Ectodermal cell (in vitro differentiated cells): ENCODE measurements at regions not wholly inside any gene's neighbourhood (a gene's known extent, or its start where the extent isn't known, plus 50 kb on each side); places are given as distances from the start of the nearest gene placed in this dataset.

Experiments
- H3K27ac ChIP-seq: 2 replicates; pipeline ENCODE4 v1.7.0; 2013; ENCODE audit warnings: mild to moderate bottlenecking, low read depth, low read length; ENCODE audit not compliant: insufficient read depth, poor library complexity, severe bottlenecking
- H3K27me3 ChIP-seq: 2 replicates; pipeline ENCODE4 v1.7.0; 2013; ENCODE audit warnings: mild to moderate bottlenecking, low read length; ENCODE audit not compliant: insufficient read depth, control insufficient read depth, poor library complexity, severe bottlenecking
- H3K36me3 ChIP-seq: one replicate; pipeline ENCODE4 v1.7.0; 2013; ENCODE audit warnings: low read length; ENCODE audit not compliant: control insufficient read depth, insufficient read depth
- H3K4me1 ChIP-seq: one replicate; pipeline ENCODE4 v1.7.0; 2013; ENCODE audit warnings: low read length; ENCODE audit not compliant: control insufficient read depth, insufficient read depth
- H3K4me3 ChIP-seq: 2 replicates; pipeline ENCODE4 v1.7.0; 2013; ENCODE audit warnings: low read depth, low read length, control low read depth; ENCODE audit not compliant: insufficient read depth
- H3K9me3 ChIP-seq: 2 replicates; pipeline ENCODE4 v1.7.0; 2013; ENCODE audit warnings: mild to moderate bottlenecking, low read length, moderate library complexity; ENCODE audit not compliant: control insufficient read depth
- WGBS, 2 experiments: methylation state at CpG; one replicate each; pipeline ENCODE4 v1.1.7; 2013; ENCODE audit warnings: missing lambda C conversion rate in 2 of 2; 5-methylcytosine and 5-hydroxymethylcytosine counted together

DNA sequence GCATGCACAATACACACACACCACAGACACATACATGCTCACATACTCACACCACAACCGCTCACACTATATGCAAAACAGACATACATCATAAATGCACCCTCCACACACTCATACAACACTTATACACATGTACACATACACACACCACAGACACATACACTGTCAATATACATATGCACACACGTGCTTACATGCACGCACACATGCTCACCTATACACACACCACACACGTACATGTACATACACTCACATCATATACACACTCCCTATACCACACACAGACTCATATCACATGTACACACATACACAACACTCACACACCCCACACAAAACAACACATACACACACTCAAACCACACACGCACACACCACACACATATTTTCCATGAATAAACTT, 885.3 kb downstream of the TBC1D22A start:
- Histone ChIP-seq H3K4me3 (no peak overlapping the region), H3K27ac (no peak overlapping the region), H3K4me1 (no peaks in the 10 kb centered on the region), H3K27me3 (no peaks in the 10 kb centered on the region), H3K36me3 (no peaks in the 10 kb centered on the region), H3K9me3 (no peaks in the 10 kb centered on the region)
- WGBS, 2 experiments: 89 to 92% methylated on average over 5 of the region's 5 CpGs

DNA sequence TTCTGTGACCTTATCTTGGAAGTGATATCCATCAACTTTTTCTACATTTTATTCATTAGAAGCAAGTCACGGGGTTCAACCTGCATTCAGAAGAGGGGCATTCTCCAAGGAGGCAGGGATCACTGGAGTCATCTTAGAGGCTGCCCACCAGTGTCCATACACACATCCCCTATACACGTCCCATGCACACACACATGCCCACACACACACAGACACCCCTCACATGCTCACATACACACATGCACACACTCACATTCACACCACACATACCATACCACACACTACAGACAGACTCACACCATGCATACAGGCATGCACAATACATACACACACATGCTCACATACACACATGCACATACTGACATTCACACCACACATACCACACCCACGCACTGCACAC, 884.7 kb downstream of the TBC1D22A start:
- no peaks in the 10 kb centered on the region for H3K4me1 ChIP-seq
- no peak overlapping the region for H3K4me3 ChIP-seq
- H3K9me3 ChIP-seq: no peaks in the 10 kb centered on the region
- H3K36me3 ChIP-seq: no peaks in the 10 kb centered on the region
- H3K27me3 ChIP-seq: no peaks in the 10 kb centered on the region
- WGBS, 2 experiments: 81 to 87% methylated on average over 3 of the region's 3 CpGs
- no peak overlapping the region for H3K27ac ChIP-seq

DNA sequence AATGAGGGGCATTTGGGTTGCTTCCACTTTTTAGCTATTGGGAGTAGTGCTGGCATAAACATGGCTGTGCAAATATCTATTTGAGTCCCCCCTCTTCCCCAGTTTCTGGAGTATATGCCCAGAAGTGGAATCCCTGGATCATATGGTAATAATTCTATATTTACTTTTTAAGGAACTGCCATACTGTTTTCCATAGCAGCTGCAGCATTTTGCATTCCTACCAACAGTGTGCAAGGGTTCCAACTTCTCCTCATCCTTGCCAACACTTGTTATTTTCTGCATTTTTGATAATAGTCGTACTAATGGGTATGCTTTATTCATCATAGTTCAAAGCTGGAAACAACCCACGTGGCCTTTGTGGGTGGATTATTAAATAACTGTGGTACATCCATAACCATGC, 883.5 kb downstream of the TBC1D22A start:
- 88% methylated on average over 2 of the region's 2 CpGs; no CpG with 5 or more reads in 1 of the 2 experiments for WGBS, 2 experiments
- no peak overlapping the region for H3K4me3 ChIP-seq
- H3K36me3 ChIP-seq: no peaks in the 10 kb centered on the region
- no peaks in the 10 kb centered on the region for H3K9me3 ChIP-seq
- H3K4me1 ChIP-seq: no peaks in the 10 kb centered on the region
- no peak overlapping the region for H3K27ac ChIP-seq
- H3K27me3 ChIP-seq: no peaks in the 10 kb centered on the region

DNA sequence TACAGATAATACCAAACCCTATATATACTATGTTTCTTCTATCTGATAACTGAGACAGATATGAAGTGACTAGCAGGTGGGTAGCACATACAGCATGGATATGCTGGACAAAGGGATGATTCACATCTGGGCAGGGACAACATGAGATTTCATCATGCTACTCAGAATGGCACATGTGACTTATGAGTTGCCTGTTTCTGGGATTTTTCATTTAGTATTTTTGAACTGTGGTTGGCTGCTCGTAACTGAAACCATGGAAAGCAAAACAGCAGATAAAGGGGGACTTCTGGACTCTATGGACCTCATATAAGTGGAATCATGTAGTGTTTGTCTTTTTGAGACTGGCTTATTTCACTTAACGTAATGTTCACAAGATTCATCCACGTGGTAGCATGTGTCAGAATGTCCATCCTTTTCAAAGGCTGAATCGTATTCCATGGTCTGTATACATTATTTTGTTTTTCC, 883.0 kb downstream of the TBC1D22A start:
- no peaks in the 10 kb centered on the region for H3K27me3 ChIP-seq
- no peaks in the 10 kb centered on the region for H3K36me3 ChIP-seq
- H3K9me3 ChIP-seq: no peaks in the 10 kb centered on the region
- no peak overlapping the region for H3K4me3 ChIP-seq
- H3K27ac ChIP-seq: no peak overlapping the region
- no peaks in the 10 kb centered on the region for H3K4me1 ChIP-seq
- 86 to 91% methylated on average over 4 of the region's 4 CpGs for WGBS, 2 experiments

DNA sequence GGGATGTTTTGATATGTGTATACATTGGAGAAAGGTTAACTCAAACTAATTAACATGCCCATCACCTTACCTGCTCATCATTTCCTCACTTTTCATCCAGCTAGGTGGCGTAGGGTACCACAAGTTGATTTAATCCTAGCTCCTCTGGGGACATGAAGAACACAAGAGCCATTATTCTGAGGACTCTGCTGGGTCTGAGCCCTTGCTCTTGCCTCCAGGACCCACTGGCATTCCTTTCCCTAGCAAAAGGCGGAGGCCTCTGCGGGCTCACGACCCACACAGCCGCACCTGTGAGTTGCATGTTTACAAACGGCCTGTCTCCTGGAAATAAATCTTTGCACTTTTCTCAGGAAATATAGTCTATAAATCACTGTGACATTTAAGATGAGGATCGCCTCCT, 871.9 kb downstream of the TBC1D22A start:
- Histone ChIP-seq H3K4me3 (no peak overlapping the region), H3K9me3 (no peaks in the 10 kb centered on the region), H3K4me1 (no peaks in the 10 kb centered on the region), H3K36me3 (no peaks in the 10 kb centered on the region), H3K27ac (no peak overlapping the region), H3K27me3 (no peaks in the 10 kb centered on the region)
- WGBS, 2 experiments: 82 to 90% methylated on average over 7 of the region's 7 CpGs

DNA sequence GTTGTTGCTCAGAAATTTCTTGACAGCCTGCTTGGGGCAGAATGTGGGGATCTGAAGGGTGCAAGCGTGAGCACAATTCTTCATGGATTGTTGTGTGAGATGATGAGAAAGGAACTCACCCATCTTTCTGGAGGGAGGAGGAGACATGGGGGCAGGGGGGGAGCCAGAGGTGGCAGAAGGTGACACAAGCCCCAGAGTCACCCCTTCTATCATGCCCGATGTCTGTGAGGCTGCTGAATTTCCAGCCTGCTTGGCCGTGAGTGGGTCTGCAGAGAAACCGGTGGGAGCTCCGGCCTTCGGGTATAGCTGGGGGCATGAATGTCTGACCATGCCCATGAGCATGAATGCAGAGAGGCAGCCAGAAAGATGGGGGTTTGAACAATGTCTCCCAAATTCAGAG, 870.7 kb downstream of the TBC1D22A start:
- 94% methylated on average over 6 of the region's 6 CpGs for WGBS, 2 experiments
- Histone ChIP-seq H3K27ac (no peak overlapping the region), H3K4me3 (no peak overlapping the region), H3K4me1 (no peaks in the 10 kb centered on the region), H3K36me3 (no peaks in the 10 kb centered on the region), H3K9me3 (no peaks in the 10 kb centered on the region), H3K27me3 (no peaks in the 10 kb centered on the region)

DNA sequence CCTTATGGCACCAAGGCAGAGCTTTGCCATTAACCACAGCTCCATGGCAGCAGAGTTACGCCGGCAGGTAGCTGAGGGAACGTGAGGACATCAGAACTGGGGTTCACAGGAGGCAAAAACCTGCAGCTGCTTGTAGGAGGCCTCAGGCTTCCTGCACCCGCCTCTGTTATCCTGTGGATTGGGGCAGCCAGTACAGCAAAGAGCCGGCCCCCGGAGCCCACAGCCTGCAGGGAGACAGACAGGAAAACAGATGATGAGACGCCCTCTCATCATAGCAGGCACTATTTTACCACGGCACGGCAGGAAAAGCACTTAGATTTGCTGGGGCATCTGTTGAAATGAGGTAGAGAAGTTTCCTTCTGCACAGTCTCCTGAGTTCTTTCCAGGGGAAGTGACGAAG, 870.3 kb downstream of the TBC1D22A start:
- 89 to 94% methylated on average over 10 of the region's 10 CpGs for WGBS, 2 experiments
- H3K9me3 ChIP-seq: no peaks in the 10 kb centered on the region

DNA sequence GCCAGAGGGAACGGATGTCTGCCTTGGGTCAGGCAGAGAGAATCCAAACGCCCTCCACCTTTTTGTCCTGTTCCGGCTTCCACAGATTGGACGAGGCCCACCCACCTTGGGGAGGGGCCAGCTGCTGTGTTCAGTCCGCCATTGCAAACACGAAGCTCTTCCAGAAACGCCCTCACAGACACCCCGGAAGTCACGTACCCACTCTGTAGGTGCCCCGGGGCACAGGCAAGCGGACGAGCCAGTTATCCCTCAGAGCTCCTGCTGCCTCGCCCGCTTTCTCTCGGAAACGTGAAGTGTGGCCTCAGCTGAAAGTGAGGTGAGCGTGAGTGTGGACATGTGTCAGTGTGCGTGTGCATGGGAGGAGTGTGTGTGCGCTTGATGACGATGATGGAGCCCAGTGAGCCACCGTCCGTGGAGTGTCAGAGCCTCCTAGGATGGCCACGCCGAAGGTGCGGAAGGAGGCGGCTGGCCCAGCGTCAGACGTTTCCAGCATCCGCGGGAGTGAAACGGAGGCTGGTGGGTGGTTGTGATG, 869.2 kb downstream of the TBC1D22A start:
- no peaks in the 10 kb centered on the region for H3K4me1 ChIP-seq
- no peak overlapping the region for H3K27ac ChIP-seq
- no peaks in the 10 kb centered on the region for H3K36me3 ChIP-seq
- 94 to 96% methylated on average over 31 of the region's 31 CpGs for WGBS, 2 experiments
- H3K27me3 ChIP-seq: no peaks in the 10 kb centered on the region
- no peak overlapping the region for H3K4me3 ChIP-seq
- no peaks in the 10 kb centered on the region for H3K9me3 ChIP-seq

More for the DNA sequence above, 870.3 kb downstream of the TBC1D22A start:
- H3K36me3 ChIP-seq: no peaks in the 10 kb centered on the region
- no peaks in the 10 kb centered on the region for H3K27me3 ChIP-seq
- H3K4me3 ChIP-seq: no peak overlapping the region
- no peak overlapping the region for H3K27ac ChIP-seq
- H3K4me1 ChIP-seq: no peaks in the 10 kb centered on the region

DNA sequence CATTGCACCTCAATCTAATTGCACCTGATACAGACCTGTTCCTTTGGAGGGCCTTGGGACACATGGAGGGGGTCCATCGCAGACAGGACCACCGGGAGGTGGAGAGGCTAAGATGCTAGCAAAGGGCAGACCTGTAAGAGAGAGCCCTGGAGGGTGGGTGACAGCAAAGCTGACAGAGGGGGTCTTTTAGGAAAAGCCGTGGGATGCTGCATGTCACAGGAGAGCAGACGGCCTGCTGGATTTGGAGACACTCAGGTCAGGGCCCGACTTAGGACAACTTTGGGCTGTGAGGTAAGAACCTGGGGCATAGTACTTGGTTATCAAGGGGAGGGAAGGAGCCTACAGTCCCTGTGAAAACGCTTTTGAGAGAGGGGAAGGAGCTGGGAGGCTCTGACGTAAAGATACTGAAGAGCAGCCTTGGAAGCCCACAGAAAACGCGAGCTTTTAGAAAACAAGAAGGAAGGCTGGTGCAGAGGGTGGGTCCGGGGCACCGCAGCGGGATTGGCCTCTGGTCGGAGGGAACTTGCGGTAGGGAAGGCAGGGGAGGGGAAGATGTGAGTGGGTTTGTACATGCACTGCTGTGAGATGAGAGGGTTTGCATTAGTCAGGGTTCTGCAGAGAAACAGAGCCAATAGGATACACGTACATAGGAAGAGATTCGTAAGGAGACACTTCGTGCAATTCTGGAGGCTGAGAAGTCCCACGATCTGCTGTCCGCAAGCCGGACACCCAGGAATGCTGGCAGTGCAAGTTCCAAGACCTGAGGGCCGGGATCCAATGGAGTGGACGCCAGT, 868.5 kb downstream of the TBC1D22A start:
- no peaks in the 10 kb centered on the region for H3K4me1 ChIP-seq
- no peak overlapping the region for H3K27ac ChIP-seq
- WGBS, 2 experiments: 88 to 89% methylated on average over 22 of the region's 22 CpGs
- H3K36me3 ChIP-seq: no peaks in the 10 kb centered on the region
- H3K4me3 ChIP-seq: no peak overlapping the region
- no peaks in the 10 kb centered on the region for H3K9me3 ChIP-seq
- H3K27me3 ChIP-seq: no peaks in the 10 kb centered on the region

DNA sequence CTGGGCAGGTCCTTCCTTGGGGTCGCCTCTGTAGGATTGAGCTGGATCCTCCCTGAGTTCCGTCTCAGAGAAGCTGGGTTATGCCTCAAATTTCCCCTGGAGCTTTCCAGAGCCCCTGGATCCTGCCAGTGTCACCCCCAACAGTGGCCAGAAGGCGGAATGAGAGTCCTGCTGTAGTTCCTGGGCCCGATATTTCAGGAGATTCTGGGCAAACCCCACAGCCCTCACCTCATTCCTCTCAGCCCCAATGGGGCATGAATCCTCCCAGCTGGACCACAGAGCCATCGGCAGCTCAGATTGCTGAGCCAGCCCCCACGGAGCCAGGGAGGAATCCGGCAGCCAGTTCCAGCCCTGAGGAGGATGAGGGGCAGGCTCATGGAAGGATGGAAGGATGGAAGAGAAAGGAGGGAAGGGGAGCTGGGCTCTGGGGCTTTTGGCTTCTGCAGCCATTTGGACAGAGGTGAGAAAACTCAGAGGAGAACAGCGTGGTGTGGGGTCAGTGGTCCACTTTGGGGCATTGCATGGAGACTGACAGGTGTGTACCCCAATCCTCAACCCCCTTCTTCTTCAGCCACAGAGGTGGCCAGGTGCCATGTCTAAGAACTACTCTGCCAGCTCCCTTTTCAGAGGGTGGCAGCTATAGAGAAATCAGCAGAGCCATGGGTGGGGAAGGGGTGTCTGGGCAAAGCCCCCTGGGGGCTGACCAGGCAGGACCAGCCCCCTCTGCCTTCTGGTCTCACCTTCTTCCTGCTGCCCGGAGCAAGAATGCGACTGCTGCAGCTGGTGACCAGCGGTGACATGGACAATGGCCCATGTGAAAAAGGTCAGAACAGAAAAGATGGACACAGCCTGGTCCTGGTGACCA, 867.6 kb downstream of the TBC1D22A start:
- no peak overlapping the region for H3K4me3 ChIP-seq
- H3K36me3 ChIP-seq: no peaks in the 10 kb centered on the region
- no peaks in the 10 kb centered on the region for H3K9me3 ChIP-seq
- WGBS, 2 experiments: 88 to 89% methylated on average over 11 of the region's 11 CpGs
- H3K27me3 ChIP-seq: no peaks in the 10 kb centered on the region
- no peak overlapping the region for H3K27ac ChIP-seq
- no peaks in the 10 kb centered on the region for H3K4me1 ChIP-seq
